GM12878 (cell line): ENCODE measurements at regions not wholly inside any gene's neighbourhood (a gene's known extent, or its start where the extent isn't known, plus 50 kb on each side); places are given as distances from the start of the nearest gene placed in this dataset.

Experiments used
- CTCF ChIP-seq, 3 experiments: IDR thresholded peaks in 2 of 3; conservative IDR thresholded peaks in 1 of 3; 2 replicates each; pipeline ENCODE4 v1.5.1; 2011; ENCODE audit warnings: low read depth in 3 of 3, low read length in 3 of 3, mild to moderate bottlenecking in 3 of 3, control low read depth in 2 of 3, moderate library complexity in 2 of 3, inconsistent platforms in 1 of 3, mixed read lengths in 1 of 3; ENCODE audit not compliant: control insufficient read depth in 2 of 3, insufficient read depth in 1 of 3; ENCODE audit errors: extremely low read depth in 1 of 3
- GABPA ChIP-seq: IDR thresholded peaks from 2 replicates; pipeline ENCODE4 v1.6.1; 2014; ENCODE audit warnings: antibody characterized with exemption, low read depth, mild to moderate bottlenecking, inconsistent platforms

DNA sequence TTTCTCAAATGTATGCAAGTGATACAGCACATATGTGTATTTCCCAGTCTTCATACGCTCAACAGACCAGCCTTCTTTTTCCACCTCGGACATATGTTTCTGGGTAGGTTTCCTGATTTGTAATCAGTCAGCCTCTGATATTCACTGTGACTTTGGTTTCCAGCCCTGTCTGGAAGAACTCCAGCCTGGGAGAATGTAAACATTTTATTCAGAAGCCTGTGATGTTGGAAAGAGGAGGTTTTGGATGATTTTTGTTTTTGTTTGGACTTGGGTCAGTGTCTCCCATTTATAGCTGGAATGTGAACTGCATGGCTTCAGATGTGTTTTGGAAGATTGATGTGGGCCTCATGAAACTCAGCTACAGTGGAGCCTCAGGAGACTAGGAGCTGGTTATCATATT, 172.2 kb upstream of the CENPW start:
- TF ChIP-seq GABPA (no peak), CTCF (IDR thresholded peaks at IDR 0.05 in 2 of 3, conservative IDR thresholded peaks at IDR 0.05 in 1 of 3; ENCODE audit: control insufficient read depth in 2 of 3, extremely low read depth in 1 of 3, insufficient read depth in 1 of 3, low read depth in 3 of 3, low read length in 3 of 3) (no peak)
